ENCODE measurements at regions not wholly inside any gene's neighbourhood (a gene's known extent, or its start where the extent isn't known, plus 50 kb on each side); places are given as distances from the start of the nearest gene placed in this dataset.

- DNase-seq, result no peak
- TF ChIP-seq CTCF (conservative IDR thresholded peaks at IDR 0.05), result no peak
- H3K9me3 ChIP-seq (ENCODE audit: control insufficient read depth, low read length), result peaks cover 15% of the 10 kb centered on the region
- no peak overlapping the region for H3K9ac ChIP-seq (ENCODE audit: extremely low read depth, low read length, poor library complexity, severe bottlenecking)
- no peaks in the 10 kb centered on the region for H3K27me3 ChIP-seq (ENCODE audit: control insufficient read depth, insufficient read depth, low read length, poor library complexity, severe bottlenecking)
- H3K36me3 Mint-ChIP-seq (ENCODE audit: low read depth), result no peaks in the 10 kb centered on the region
- no peaks in the 10 kb centered on the region for H3K36me3 ChIP-seq (ENCODE audit: control insufficient read depth, insufficient read depth, low read length)
- no peak overlapping the region for H3K4me3 Mint-ChIP-seq
- peaks cover 14% of the 10 kb centered on the region for H3K9me3 Mint-ChIP-seq
- H3K27me3 Mint-ChIP-seq (ENCODE audit: insufficient read depth), result peaks cover 5% of the 10 kb centered on the region
- no peaks in the 10 kb centered on the region for H3K4me1 ChIP-seq (ENCODE audit: control insufficient read depth, insufficient read depth, low read length)
- no peak overlapping the region for H3K27ac Mint-ChIP-seq
- WGBS, 2 experiments (ENCODE audit: insufficient coverage in 1 of 2, insufficient read length in 1 of 2), result 84 to 85% methylated on average over 7 to 8 of the region's 8 CpGs
- H3K27ac ChIP-seq (ENCODE audit: low read depth, low read length), result no peak overlapping the region
- H3K4me3 ChIP-seq (ENCODE audit: low read length), result no peak overlapping the region
- no peaks in the 10 kb centered on the region for H3K4me1 Mint-ChIP-seq
Measured at GRCh38 chr2:222993920-222994650, 57.9 kb upstream of the KCNE4 start.

GRCh38 chr2:222998459-222998858 lies 53.5 kb upstream of the KCNE4 start:
- H3K27ac Mint-ChIP-seq, result no peak overlapping the region
- no peak overlapping the region for H3K4me3 Mint-ChIP-seq
- no peak for DNase-seq
- Histone ChIP-seq H3K27ac (ENCODE audit: low read depth, low read length) (no peak overlapping the region), H3K36me3 (ENCODE audit: control insufficient read depth, insufficient read depth, low read length) (no peaks in the 10 kb centered on the region), H3K4me3 (ENCODE audit: low read length) (no peak overlapping the region), H3K9ac (ENCODE audit: extremely low read depth, low read length, poor library complexity, severe bottlenecking) (no peak overlapping the region), H3K4me1 (ENCODE audit: control insufficient read depth, insufficient read depth, low read length) (no peaks in the 10 kb centered on the region), H3K9me3 (ENCODE audit: control insufficient read depth, low read length) (no peaks in the 10 kb centered on the region), H3K27me3 (ENCODE audit: control insufficient read depth, insufficient read depth, low read length, poor library complexity, severe bottlenecking) (no peaks in the 10 kb centered on the region)
- peaks cover 6% of the 10 kb centered on the region for H3K27me3 Mint-ChIP-seq (ENCODE audit: insufficient read depth)
- 100% methylated on average over 1 of the region's 1 CpG; no CpG with 5 or more reads in 1 of the 2 experiments for WGBS, 2 experiments (ENCODE audit: insufficient coverage in 1 of 2, insufficient read length in 1 of 2)
- TF ChIP-seq CTCF (conservative IDR thresholded peaks at IDR 0.05), result no peak
- H3K9me3 Mint-ChIP-seq, result no peaks in the 10 kb centered on the region
- H3K36me3 Mint-ChIP-seq (ENCODE audit: low read depth), result no peaks in the 10 kb centered on the region
- no peaks in the 10 kb centered on the region for H3K4me1 Mint-ChIP-seq

GRCh38 chr2:223000872-223001796 lies 50.9 kb upstream of the KCNE4 start:
- Histone ChIP-seq H3K36me3 (ENCODE audit: control insufficient read depth, insufficient read depth, low read length) (no peaks in the 10 kb centered on the region), H3K4me1 (ENCODE audit: control insufficient read depth, insufficient read depth, low read length) (no peaks in the 10 kb centered on the region), H3K27ac (ENCODE audit: low read depth, low read length) (no peak overlapping the region), H3K9me3 (ENCODE audit: control insufficient read depth, low read length) (no peaks in the 10 kb centered on the region), H3K27me3 (ENCODE audit: control insufficient read depth, insufficient read depth, low read length, poor library complexity, severe bottlenecking) (no peaks in the 10 kb centered on the region), H3K4me3 (ENCODE audit: low read length) (no peak overlapping the region), H3K9ac (ENCODE audit: extremely low read depth, low read length, poor library complexity, severe bottlenecking) (no peak overlapping the region)
- TF ChIP-seq CTCF (conservative IDR thresholded peaks at IDR 0.05), result peak; percentile 10
- Mint-ChIP-seq H3K36me3 (ENCODE audit: low read depth) (no peaks in the 10 kb centered on the region), H3K27ac (no peak overlapping the region), H3K4me1 (no peaks in the 10 kb centered on the region), H3K27me3 (ENCODE audit: insufficient read depth) (peaks cover 6% of the 10 kb centered on the region), H3K4me3 (no peak overlapping the region), H3K9me3 (no peaks in the 10 kb centered on the region)
- no peak for DNase-seq
- 88 to 89% methylated on average over 8 to 11 of the region's 12 CpGs for WGBS, 2 experiments (ENCODE audit: insufficient coverage in 1 of 2, insufficient read length in 1 of 2)

Measured in endodermal cell (in vitro differentiated cells).